ENCODE measurements at regions not wholly inside any gene's neighbourhood (a gene's known extent, or its start where the extent isn't known, plus 50 kb on each side); places are given as distances from the start of the nearest gene placed in this dataset.

DNA sequence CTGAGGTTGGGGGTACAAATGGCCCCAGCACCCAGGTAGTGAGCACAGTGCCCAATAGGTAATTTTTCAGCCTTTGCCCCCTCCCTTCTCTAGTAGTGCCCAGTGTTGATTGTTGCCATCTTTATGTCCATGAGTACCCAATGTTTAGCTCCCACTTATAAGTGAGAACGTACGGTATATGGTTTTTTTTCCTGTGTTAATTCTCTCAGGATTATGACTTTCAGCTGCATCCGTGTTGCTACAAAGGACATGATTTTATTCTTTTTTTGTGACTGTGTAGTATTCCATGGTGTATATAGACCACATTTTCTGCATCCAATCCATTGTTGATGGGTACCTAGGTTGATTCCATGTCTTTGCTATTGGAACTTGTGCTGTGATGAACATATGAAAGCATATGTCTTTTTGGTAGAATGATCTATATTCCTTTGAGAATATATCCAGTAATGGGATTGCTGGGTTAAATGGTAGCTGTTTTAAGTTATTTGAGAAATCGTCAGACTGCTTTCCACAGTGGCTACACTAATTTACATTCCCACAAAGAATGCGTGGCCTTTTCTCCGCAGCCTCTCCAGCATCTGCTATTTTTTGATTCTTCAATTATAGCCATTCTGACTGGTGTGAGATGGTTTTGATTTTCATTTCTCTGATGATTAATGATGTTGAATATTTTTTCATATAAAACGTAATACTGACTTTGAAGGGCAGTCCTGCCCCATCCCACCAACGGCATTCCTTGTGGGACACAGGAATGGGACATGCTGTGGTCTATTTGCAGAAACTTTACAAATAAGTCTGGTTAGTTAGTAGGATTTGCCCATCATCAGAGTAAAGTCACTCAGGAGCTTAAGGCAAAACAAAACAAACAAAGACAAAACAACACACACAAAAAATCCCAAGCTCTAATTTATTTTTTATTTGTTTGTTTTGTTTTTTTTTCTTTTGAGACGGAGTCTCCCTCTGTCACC is 135.0 kb downstream of the MYCN start:
- Histone ChIP-seq H3K27me3 (ENCODE audit: control insufficient read depth in 3 of 3, insufficient read depth in 3 of 3, low read length in 2 of 3) (no peaks in the 10 kb centered on the region), H3K27ac (ENCODE audit: low read depth in 1 of 2, low read length in 1 of 2) (no peak overlapping the region), H3K4me1 (ENCODE audit: control insufficient read depth in 5 of 5, insufficient read depth in 5 of 5, low read length in 5 of 5) (peaks cover 0 to 4% (median 0%) of the 10 kb centered on the region in 5 donors), H3K9me3 (ENCODE audit: control insufficient read depth in 4 of 4, insufficient read depth in 3 of 4, low read length in 3 of 4) (peaks cover 0 to 3% (median 0%) of the 10 kb centered on the region in 4 donors), H3K4me3 (no peak overlapping the region), H3K9ac (ENCODE audit: insufficient read depth in 1 of 2, low read length in 2 of 2) (no peak overlapping the region), H3K36me3 (ENCODE audit: control insufficient read depth in 4 of 4, insufficient read depth in 4 of 4, low read length in 4 of 4) (no peaks in the 10 kb centered on the region)
- DNase-seq = no peak
- TF ChIP-seq, protein P1, sequence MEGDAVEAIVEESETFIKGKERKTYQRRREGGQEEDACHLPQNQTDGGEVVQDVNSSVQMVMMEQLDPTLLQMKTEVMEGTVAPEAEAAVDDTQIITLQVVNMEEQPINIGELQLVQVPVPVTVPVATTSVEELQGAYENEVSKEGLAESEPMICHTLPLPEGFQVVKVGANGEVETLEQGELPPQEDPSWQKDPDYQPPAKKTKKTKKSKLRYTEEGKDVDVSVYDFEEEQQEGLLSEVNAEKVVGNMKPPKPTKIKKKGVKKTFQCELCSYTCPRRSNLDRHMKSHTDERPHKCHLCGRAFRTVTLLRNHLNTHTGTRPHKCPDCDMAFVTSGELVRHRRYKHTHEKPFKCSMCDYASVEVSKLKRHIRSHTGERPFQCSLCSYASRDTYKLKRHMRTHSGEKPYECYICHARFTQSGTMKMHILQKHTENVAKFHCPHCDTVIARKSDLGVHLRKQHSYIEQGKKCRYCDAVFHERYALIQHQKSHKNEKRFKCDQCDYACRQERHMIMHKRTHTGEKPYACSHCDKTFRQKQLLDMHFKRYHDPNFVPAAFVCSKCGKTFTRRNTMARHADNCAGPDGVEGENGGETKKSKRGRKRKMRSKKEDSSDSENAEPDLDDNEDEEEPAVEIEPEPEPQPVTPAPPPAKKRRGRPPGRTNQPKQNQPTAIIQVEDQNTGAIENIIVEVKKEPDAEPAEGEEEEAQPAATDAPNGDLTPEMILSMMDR (IDR thresholded peaks at IDR 0.05; ENCODE audit: control extremely low read depth, extremely low read depth) = no peak
- no peak for ATAC-seq (ENCODE audit: insufficient read depth, low FRiP score)
- WGBS, 2 donors = 81 to 88% methylated on average over 9 of the region's 9 CpGs

DNA sequence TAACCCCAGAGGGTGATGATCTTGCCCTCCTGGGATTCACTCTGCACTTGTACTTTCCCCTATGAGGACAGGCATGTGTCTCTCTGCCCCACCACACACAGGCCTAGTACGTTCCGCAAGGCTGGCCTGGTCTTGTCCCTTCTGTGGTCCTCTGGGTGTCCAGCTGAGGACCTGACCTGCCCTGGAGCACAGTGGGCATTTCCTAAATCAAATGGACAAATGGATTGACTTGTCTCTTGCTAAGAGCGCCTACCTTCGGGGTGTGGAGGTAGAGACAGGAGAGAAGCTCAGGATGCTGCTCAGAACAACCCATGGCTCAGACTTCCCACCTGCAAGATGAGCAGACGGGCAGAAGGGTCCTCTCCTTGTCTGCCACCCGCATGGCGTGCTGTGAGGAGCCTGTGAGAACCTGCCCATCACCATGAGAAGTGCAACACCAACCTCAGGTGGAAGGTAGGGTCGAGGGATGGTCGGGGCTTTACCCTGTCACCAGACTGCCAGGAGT is 133.6 kb downstream of the MYCN start:
- Histone ChIP-seq H3K4me3 (no peak overlapping the region), H3K36me3 (ENCODE audit: control insufficient read depth in 4 of 4, insufficient read depth in 4 of 4, low read length in 4 of 4) (no peaks in the 10 kb centered on the region), H3K4me1 (ENCODE audit: control insufficient read depth in 5 of 5, insufficient read depth in 5 of 5, low read length in 5 of 5) (peaks cover 0 to 13% (median 0%) of the 10 kb centered on the region in 5 donors), H3K9ac (ENCODE audit: insufficient read depth in 1 of 2, low read length in 2 of 2) (no peak overlapping the region), H3K27ac (ENCODE audit: low read depth in 1 of 2, low read length in 1 of 2) (no peak overlapping the region), H3K9me3 (ENCODE audit: control insufficient read depth in 4 of 4, insufficient read depth in 3 of 4, low read length in 3 of 4) (no peaks in the 10 kb centered on the region), H3K27me3 (ENCODE audit: control insufficient read depth in 3 of 3, insufficient read depth in 3 of 3, low read length in 2 of 3) (no peaks in the 10 kb centered on the region)
- DNase-seq (no peak), ATAC-seq (ENCODE audit: insufficient read depth, low FRiP score) (no peak)
- TF ChIP-seq, protein P1 (IDR thresholded peaks at IDR 0.05; ENCODE audit: control extremely low read depth, extremely low read depth) = no peak
- 94 to 97% methylated on average over 9 of the region's 9 CpGs for WGBS, 2 donors

DNA sequence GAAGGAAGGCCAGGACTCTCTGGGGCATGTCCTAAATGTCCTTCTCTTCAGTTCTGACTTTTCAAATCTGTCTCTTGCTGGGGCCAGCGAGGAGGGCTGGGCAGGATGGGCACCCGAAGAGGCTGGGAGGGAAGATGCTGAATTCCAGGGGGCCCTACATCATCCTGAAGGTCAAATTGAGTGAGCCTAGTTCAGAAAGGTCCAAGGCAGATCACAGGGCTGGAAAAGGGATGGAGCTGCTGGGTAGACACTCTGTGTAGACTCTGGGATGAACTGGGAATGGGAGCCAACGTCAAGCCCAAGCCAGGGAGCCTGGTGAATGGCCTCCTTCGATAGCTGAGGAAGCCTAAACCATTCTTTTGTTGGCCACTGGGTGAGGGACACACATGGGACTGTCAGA is 133.1 kb downstream of the MYCN start:
- H3K36me3 ChIP-seq (ENCODE audit: control insufficient read depth in 4 of 4, insufficient read depth in 4 of 4, low read length in 4 of 4) = no peaks in the 10 kb centered on the region
- H3K27ac ChIP-seq (ENCODE audit: low read depth in 1 of 2, low read length in 1 of 2) = no peak overlapping the region
- peaks cover 0 to 13% (median 0%) of the 10 kb centered on the region in 5 donors for H3K4me1 ChIP-seq (ENCODE audit: control insufficient read depth in 5 of 5, insufficient read depth in 5 of 5, low read length in 5 of 5)
- TF ChIP-seq, protein P1 (IDR thresholded peaks at IDR 0.05; ENCODE audit: control extremely low read depth, extremely low read depth) = no peak
- DNase-seq (no peak), ATAC-seq (ENCODE audit: insufficient read depth, low FRiP score) (no peak)
- no peak overlapping the region for H3K4me3 ChIP-seq
- WGBS, 2 donors = 85% methylated on average over 4 of the region's 4 CpGs
- no peaks in the 10 kb centered on the region for H3K9me3 ChIP-seq (ENCODE audit: control insufficient read depth in 4 of 4, insufficient read depth in 3 of 4, low read length in 3 of 4)
- no peaks in the 10 kb centered on the region for H3K27me3 ChIP-seq (ENCODE audit: control insufficient read depth in 3 of 3, insufficient read depth in 3 of 3, low read length in 2 of 3)
- H3K9ac ChIP-seq (ENCODE audit: insufficient read depth in 1 of 2, low read length in 2 of 2) = no peak overlapping the region
